ENCODE measurements at regions not wholly inside any gene's neighbourhood (a gene's known extent, or its start where the extent isn't known, plus 50 kb on each side); places are given as distances from the start of the nearest gene placed in this dataset.
"Not testable (repeated sequence)": the region's sequence is repeated elsewhere in the genome, so short reads cannot be mapped to it uniquely, and the experiment has no call there.

GRCh38 chr3:94377863-94378262, 315.0 kb downstream of the NSUN3 start:
- H3K4me2 ChIP-seq (ENCODE audit: low read length); H3K36me3 Mint-ChIP-seq (ENCODE audit: low read depth, unreplicated experiment); H3K4me3 ChIP-seq (ENCODE audit: insufficient read depth, low read depth, low read length); FAIRE-seq; H3K9me3 Mint-ChIP-seq (ENCODE audit: unreplicated experiment); H3K9me3 ChIP-seq (ENCODE audit: insufficient read depth, low read depth, low read length); H4K20me1 ChIP-seq (ENCODE audit: insufficient read depth, low read length); H3K36me3 ChIP-seq (ENCODE audit: insufficient read depth, low read length); H3K9ac ChIP-seq (ENCODE audit: low read length); H3K27ac Mint-ChIP-seq (ENCODE audit: unreplicated experiment); H2AFZ ChIP-seq (ENCODE audit: low read depth, low read length); H3K27ac ChIP-seq (ENCODE audit: low read depth, low read length); H3K4me3 Mint-ChIP-seq (ENCODE audit: unreplicated experiment); H3K27me3 ChIP-seq (ENCODE audit: insufficient read depth, low read length); H3K79me2 ChIP-seq (ENCODE audit: insufficient read depth, low read length); H3K4me1 Mint-ChIP-seq (ENCODE audit: low read depth, unreplicated experiment); DNase-seq (ENCODE audit: low read depth); H3K27me3 Mint-ChIP-seq (ENCODE audit: low read depth, unreplicated experiment); H3K4me1 ChIP-seq (ENCODE audit: insufficient read depth, low read length): not testable (repeated sequence)

- Mint-ChIP-seq H3K36me3 (ENCODE audit: low read depth, unreplicated experiment) (no peaks in the 10 kb centered on the region), H3K9me3 (ENCODE audit: unreplicated experiment) (no peaks in the 10 kb centered on the region), H3K27me3 (ENCODE audit: low read depth, unreplicated experiment) (no peaks in the 10 kb centered on the region), H3K4me3 (ENCODE audit: unreplicated experiment) (no peak overlapping the region), H3K27ac (ENCODE audit: unreplicated experiment) (no peak overlapping the region), H3K4me1 (ENCODE audit: low read depth, unreplicated experiment) (no peaks in the 10 kb centered on the region)
- DNase-seq (ENCODE audit: low read depth) (no peak), FAIRE-seq (no peak)
- Histone ChIP-seq H3K4me2 (ENCODE audit: low read length) (no peak overlapping the region), H3K9me3 (ENCODE audit: insufficient read depth, low read depth, low read length) (no peaks in the 10 kb centered on the region), H3K4me1 (ENCODE audit: insufficient read depth, low read length) (no peaks in the 10 kb centered on the region), H3K27ac (ENCODE audit: low read depth, low read length) (no peak overlapping the region), H3K4me3 (ENCODE audit: insufficient read depth, low read depth, low read length) (no peak overlapping the region), H3K36me3 (ENCODE audit: insufficient read depth, low read length) (no peaks in the 10 kb centered on the region), H3K79me2 (ENCODE audit: insufficient read depth, low read length) (no peaks in the 10 kb centered on the region), H3K9ac (ENCODE audit: low read length) (no peak overlapping the region), H2AFZ (ENCODE audit: low read depth, low read length) (no peak overlapping the region), H3K27me3 (ENCODE audit: insufficient read depth, low read length) (no peaks in the 10 kb centered on the region), H4K20me1 (ENCODE audit: insufficient read depth, low read length) (no peaks in the 10 kb centered on the region)
- TF ChIP-seq EZH2 (IDR thresholded peaks at IDR 0.05; ENCODE audit: insufficient read depth, low read length) (no peak), CTCF (IDR thresholded peaks at IDR 0.05; ENCODE audit: insufficient read depth, low read depth, low read length) (no peak)
Measured at GRCh38 chr3:94378322-94378721, 315.5 kb downstream of the NSUN3 start.

GRCh38 chr3:94379264-94379663, 316.4 kb downstream of the NSUN3 start:
- no peaks in the 10 kb centered on the region for H3K36me3 ChIP-seq (ENCODE audit: insufficient read depth, low read length)
- Mint-ChIP-seq H3K36me3 (ENCODE audit: low read depth, unreplicated experiment) (no peaks in the 10 kb centered on the region), H3K9me3 (ENCODE audit: unreplicated experiment) (peaks cover 4% of the 10 kb centered on the region), H3K27me3 (ENCODE audit: low read depth, unreplicated experiment) (no peaks in the 10 kb centered on the region), H3K4me3 (ENCODE audit: unreplicated experiment) (no peak overlapping the region), H3K27ac (ENCODE audit: unreplicated experiment) (no peak overlapping the region), H3K4me1 (ENCODE audit: low read depth, unreplicated experiment) (no peaks in the 10 kb centered on the region)
- TF ChIP-seq EZH2 (IDR thresholded peaks at IDR 0.05; ENCODE audit: insufficient read depth, low read length) = no peak
- no peak for TF ChIP-seq CTCF (IDR thresholded peaks at IDR 0.05; ENCODE audit: insufficient read depth, low read depth, low read length)
- no peaks in the 10 kb centered on the region for H3K9me3 ChIP-seq (ENCODE audit: insufficient read depth, low read depth, low read length)
- no peak overlapping the region for H3K4me2 ChIP-seq (ENCODE audit: low read length)
- no peak overlapping the region for H3K9ac ChIP-seq (ENCODE audit: low read length)
- H3K79me2 ChIP-seq (ENCODE audit: insufficient read depth, low read length) = no peaks in the 10 kb centered on the region
- H3K4me3 ChIP-seq (ENCODE audit: insufficient read depth, low read depth, low read length) = no peak overlapping the region
- no peaks in the 10 kb centered on the region for H3K4me1 ChIP-seq (ENCODE audit: insufficient read depth, low read length)
- no peaks in the 10 kb centered on the region for H3K27me3 ChIP-seq (ENCODE audit: insufficient read depth, low read length)
- FAIRE-seq (no peak), DNase-seq (ENCODE audit: low read depth) (no peak)
- H3K27ac ChIP-seq (ENCODE audit: low read depth, low read length) = no peak overlapping the region
- H4K20me1 ChIP-seq (ENCODE audit: insufficient read depth, low read length) = no peaks in the 10 kb centered on the region
- no peak overlapping the region for H2AFZ ChIP-seq (ENCODE audit: low read depth, low read length)

Measured in astrocyte (in vitro differentiated cells and primary cell).